Stomach (tissue), 8 donors: ENCODE measurements at regions not wholly inside any gene's neighbourhood (a gene's known extent, or its start where the extent isn't known, plus 50 kb on each side); places are given as distances from the start of the nearest gene placed in this dataset.

ENCODE experiments used
- DNase-seq, 2 donors: peaks; one replicate each; pipeline versions ENCODE4 v3.0.0 to v3.0.0-alpha.2; 2013 to 2019
- H3K27ac ChIP-seq, 5 donors: fragments of 200-600 bp in 4 of 5; sonication (generic) in 4 of 5; one replicate each; pipeline ENCODE4 v1.5.1; 2013 to 2019; ENCODE audit warnings: mild to moderate bottlenecking in 1 of 5, moderate library complexity in 1 of 5
- H3K27me3 ChIP-seq, 3 donors: fragments of 200-600 bp; sonication (generic); one replicate each; pipeline ENCODE4 v1.5.1; 2017 to 2019; ENCODE audit warnings: mixed run types in 1 of 3
- H3K36me3 ChIP-seq, 4 donors: fragments of 200-600 bp; sonication (generic); 1 replicate in 3 of 4; 2 replicates in 1 of 4; pipeline ENCODE4 v1.5.1; 2016 to 2019
- H3K4me1 ChIP-seq, 4 donors: fragments of 200-600 bp; sonication (generic); one replicate each; pipeline ENCODE4 v1.5.1; 2016 to 2019
- H3K4me3 ChIP-seq, 4 donors: fragments of 200-600 bp; sonication (generic) in 3 of 4; one replicate each; pipeline ENCODE4 v1.5.1; 2016 to 2019; ENCODE audit warnings: mild to moderate bottlenecking in 1 of 4
- H3K9me3 ChIP-seq, 4 donors: fragments of 200-600 bp; sonication (generic); one replicate each; pipeline ENCODE4 v1.5.1; 2016 to 2019
- EP300 ChIP-seq: sonication (generic); formaldehyde crosslinking; IDR thresholded peaks from one replicate; pipeline ENCODE4 v1.6.1; 2017; ENCODE audit warnings: antibody characterized with exemption
- POLR2A ChIP-seq, 4 donors: fragments of 450-650 bp; IDR thresholded peaks; one replicate each; pipeline ENCODE4 v1.6.1; 2016; ENCODE audit warnings: antibody characterized with exemption in 4 of 4, control low read depth in 2 of 4, mild to moderate bottlenecking in 1 of 4, moderate library complexity in 1 of 4
- POLR2AphosphoS5 ChIP-seq, 3 donors: sonication (generic); formaldehyde crosslinking; IDR thresholded peaks; one replicate each; pipeline ENCODE4 v1.6.1; 2016; ENCODE audit warnings: antibody characterized with exemption in 3 of 3
- WGBS, 5 donors: extraction: QIAGEN DNeasy Blood & Tissue Kit in 3 of 5; methylation state at CpG; one replicate each; pipeline versions ENCODE4 v1.1.5 to v1.1.7; 2013 to 2018; 5-methylcytosine and 5-hydroxymethylcytosine counted together
- intact Hi-C: fragments of 100-400 bp; cut with DNase I; formaldehyde crosslinking; loops from one replicate; pipeline ENCODE4 v1.15.1; 2023; ENCODE audit warnings: low total_unique reads
- small RNA-seq, 4 donors: library from RNA; depleted of rRNA; stranded (forward); fragments of <200 nt; gene quantifications; one replicate each; pipeline ENCODE3, GENCODE V24; 2016
- TF ChIP-seq, protein P1 (sequence below), 7 experiments: fragments of 450-650 bp in 4 of 7; fragments of 200-600 bp in 3 of 7; sonication (generic) in 3 of 7; IDR thresholded peaks; one replicate each; pipeline ENCODE4 v1.5.1; 2016 to 2019; ENCODE audit warnings: antibody characterized with exemption in 7 of 7, control low read depth in 2 of 7, mild to moderate bottlenecking in 1 of 7
- donor health status: healthy with polysubstance abuse.
- donor health status: Bipolar disorder and iron deficiency.
- donor health status: healthy.

DNA sequence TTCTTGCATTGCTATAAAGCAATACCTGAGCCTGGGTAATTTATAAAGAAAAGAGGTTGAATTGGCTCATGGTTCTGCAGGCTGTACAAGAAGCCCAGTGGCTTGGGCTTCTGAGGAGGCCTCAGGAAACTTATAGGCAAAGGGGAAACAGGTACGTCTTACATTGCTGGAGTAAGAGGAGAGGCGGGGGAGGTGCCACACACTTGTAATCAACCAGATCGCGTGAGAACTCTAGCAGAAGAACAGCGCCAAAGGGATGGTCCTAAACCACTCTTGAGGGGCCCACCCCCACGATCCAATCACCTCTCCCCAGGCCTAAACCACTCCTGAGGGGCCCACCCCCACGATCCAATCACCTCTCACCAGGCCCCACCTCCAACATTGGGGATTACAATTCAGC lies 50.6 kb upstream of the SHOX start:
- DNase-seq, result peak in 1 of 2 donors; percentile 68
- no peak for TF ChIP-seq POLR2A (IDR thresholded peaks at IDR 0.05)
- TF ChIP-seq EP300, result no peak
- TF ChIP-seq, protein P1, sequence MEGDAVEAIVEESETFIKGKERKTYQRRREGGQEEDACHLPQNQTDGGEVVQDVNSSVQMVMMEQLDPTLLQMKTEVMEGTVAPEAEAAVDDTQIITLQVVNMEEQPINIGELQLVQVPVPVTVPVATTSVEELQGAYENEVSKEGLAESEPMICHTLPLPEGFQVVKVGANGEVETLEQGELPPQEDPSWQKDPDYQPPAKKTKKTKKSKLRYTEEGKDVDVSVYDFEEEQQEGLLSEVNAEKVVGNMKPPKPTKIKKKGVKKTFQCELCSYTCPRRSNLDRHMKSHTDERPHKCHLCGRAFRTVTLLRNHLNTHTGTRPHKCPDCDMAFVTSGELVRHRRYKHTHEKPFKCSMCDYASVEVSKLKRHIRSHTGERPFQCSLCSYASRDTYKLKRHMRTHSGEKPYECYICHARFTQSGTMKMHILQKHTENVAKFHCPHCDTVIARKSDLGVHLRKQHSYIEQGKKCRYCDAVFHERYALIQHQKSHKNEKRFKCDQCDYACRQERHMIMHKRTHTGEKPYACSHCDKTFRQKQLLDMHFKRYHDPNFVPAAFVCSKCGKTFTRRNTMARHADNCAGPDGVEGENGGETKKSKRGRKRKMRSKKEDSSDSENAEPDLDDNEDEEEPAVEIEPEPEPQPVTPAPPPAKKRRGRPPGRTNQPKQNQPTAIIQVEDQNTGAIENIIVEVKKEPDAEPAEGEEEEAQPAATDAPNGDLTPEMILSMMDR (IDR thresholded peaks at IDR 0.05), result no peak
- TF ChIP-seq POLR2AphosphoS5 (IDR thresholded peaks at IDR 0.05), result no peak
- peaks cover 0 to 24% (median 12%) of the 10 kb centered on the region in 4 donors for H3K9me3 ChIP-seq
- no peak overlapping the region for H3K27ac ChIP-seq
- WGBS, 5 donors, result 40 to 60% (median 45%) methylated on average over 5 to 7 of the region's 7 CpGs
- intact Hi-C loops, result no loop called here
- H3K36me3 ChIP-seq, result no peaks in the 10 kb centered on the region
- no peak overlapping the region for H3K4me3 ChIP-seq
- peaks cover 0 to under 1% (median 0%) of the 10 kb centered on the region in 3 donors for H3K27me3 ChIP-seq
- H3K4me1 ChIP-seq, result no peaks in the 10 kb centered on the region

Small RNA genes in the stretch of these regions (small RNA-seq; reads per million reads assigned to genes)
- gene KRT18P53, result 0 reads per million in 4 donors
